H1 (cell line): ENCODE measurements at regions not wholly inside any gene's neighbourhood (a gene's known extent, or its start where the extent isn't known, plus 50 kb on each side); places are given as distances from the start of the nearest gene placed in this dataset.

Experiments used
- CTCF ChIA-PET: fragments of 300-600 bp; sonication (Branson Sonifier 250); formaldehyde crosslinking; loops from one replicate; lab custom pipeline; 2021; ENCODE audit not compliant: partially characterized antibody; lab: Charles Lee
- POLR2A ChIA-PET: fragments of 300-600 bp; sonication (Branson Sonifier 250); formaldehyde crosslinking; loops from one replicate; lab custom pipeline; 2021; ENCODE audit warnings: inconsistent platforms; ENCODE audit not compliant: partially characterized antibody; lab: Charles Lee
- DNase-seq, 2 experiments: peaks; one replicate each; pipeline versions ENCODE4 v3.0.0 to v3.0.0-alpha.2; 2010 to 2022; ENCODE audit warnings: low spot score in 2 of 2, low read depth in 1 of 2, mixed read lengths in 1 of 2
- FAIRE-seq: peaks from 2 replicates; lab custom pipeline; 2011; peaks lifted over from hg19 to GRCh38; lab: Jason Lieb, UNC
- H2AFZ ChIP-seq: 2 replicates; pipeline ENCODE4 v1.8.1; 2012; ENCODE audit warnings: low read length, inconsistent platforms
- H2AK5ac ChIP-seq: 2 replicates; pipeline ENCODE4 v1.6.1; 2013; ENCODE audit warnings: low read depth, low read length
- H2BK120ac ChIP-seq: replicated peaks from 2 replicates; pipeline ENCODE3; 2013; ENCODE audit warnings: low read depth, low read length, inconsistent platforms
- H2BK12ac ChIP-seq: 2 replicates; pipeline ENCODE4 v1.6.1; 2013; ENCODE audit warnings: low read depth, low read length
- H2BK15ac ChIP-seq: 2 replicates; pipeline ENCODE4 v1.6.1; 2013; ENCODE audit warnings: low read length
- H2BK20ac ChIP-seq: 2 replicates; pipeline ENCODE4 v1.6.1; 2013; ENCODE audit warnings: low read length
- H2BK5ac ChIP-seq: 2 replicates; pipeline ENCODE4 v1.6.1; 2013; ENCODE audit warnings: low read depth, low read length
- H3K14ac ChIP-seq: 2 replicates; pipeline ENCODE4 v1.6.1; 2013; ENCODE audit warnings: inconsistent platforms; ENCODE audit not compliant: insufficient read length
- H3K18ac ChIP-seq: 2 replicates; pipeline ENCODE4 v1.6.1; 2013; ENCODE audit warnings: low read length; ENCODE audit errors: extremely low read depth
- H3K23ac ChIP-seq: 2 replicates; pipeline ENCODE4 v1.6.1; 2013; ENCODE audit warnings: inconsistent platforms; ENCODE audit not compliant: insufficient read length
- H3K23me2 ChIP-seq: 2 replicates; pipeline ENCODE4 v1.6.1; 2013; ENCODE audit warnings: low read depth, low read length
- H3K27ac ChIP-seq: 2 replicates; pipeline ENCODE4 v1.6.1; 2011; ENCODE audit warnings: low read depth, low read length, inconsistent platforms
- H3K27me3 ChIP-seq, 4 experiments: replicated peaks in 1 of 4; 1 replicate in 1 of 4; 2 replicates in 3 of 4; pipeline versions ENCODE4 v1.6.1 to v1.8.1; 2011 to 2013; ENCODE audit warnings: low read length in 3 of 4, mild to moderate bottlenecking in 3 of 4, inconsistent platforms in 2 of 4, mixed read lengths in 2 of 4, moderate library complexity in 1 of 4; ENCODE audit not compliant: control insufficient read depth in 3 of 4, insufficient read depth in 3 of 4; ENCODE audit errors: extremely low read depth in 1 of 4
- H3K36me3 ChIP-seq, 4 experiments: 2 replicates each; pipeline versions ENCODE4 v1.6.1 to v1.8.1; 2011 to 2013; ENCODE audit warnings: mild to moderate bottlenecking in 4 of 4, low read length in 3 of 4, moderate library complexity in 2 of 4, control low read depth in 1 of 4, inconsistent platforms in 1 of 4; ENCODE audit not compliant: insufficient read depth in 4 of 4, control insufficient read depth in 2 of 4
- H3K4ac ChIP-seq: replicated peaks from 2 replicates; pipeline ENCODE3; 2013; ENCODE audit warnings: low read length, low read depth, mixed read lengths, inconsistent platforms; ENCODE audit not compliant: insufficient read length
- H3K4me1 ChIP-seq, 4 experiments: replicated peaks in 1 of 4; 1 replicate in 1 of 4; 2 replicates in 3 of 4; pipeline versions ENCODE4 v1.6.1 to v1.8.1; 2011 to 2013; ENCODE audit warnings: low read length in 3 of 4, inconsistent platforms in 2 of 4, mixed read lengths in 1 of 4; ENCODE audit not compliant: insufficient read depth in 4 of 4, control insufficient read depth in 3 of 4
- H3K4me2 ChIP-seq, 2 experiments: 2 replicates each; pipeline versions ENCODE4 v1.6.1 to v1.8.1; 2011 to 2013; ENCODE audit warnings: low read depth in 2 of 2, low read length in 2 of 2, control low read depth in 1 of 2, inconsistent platforms in 1 of 2, mild to moderate bottlenecking in 1 of 2; ENCODE audit not compliant: insufficient read depth in 1 of 2
- H3K4me3 ChIP-seq, 4 experiments: fragments of 200-600, 300-600 bp in 1 of 4; sonication (generic), shearing (Covaris generic), sonication (Bioruptor Twin) in 1 of 4; 2 replicates each; pipeline versions ENCODE4 v1.5.1 to v1.8.1; 2011 to 2016; ENCODE audit warnings: low read length in 4 of 4, low read depth in 3 of 4, control low read depth in 2 of 4, inconsistent platforms in 2 of 4, mild to moderate bottlenecking in 2 of 4, mixed read lengths in 1 of 4, moderate library complexity in 1 of 4; ENCODE audit not compliant: insufficient read depth in 2 of 4; ENCODE audit errors: extremely low read depth in 1 of 4
- H3K56ac ChIP-seq: replicated peaks from 2 replicates; pipeline ENCODE3; 2013; ENCODE audit warnings: low read depth, mild to moderate bottlenecking, mixed read lengths, low read length, inconsistent platforms; ENCODE audit not compliant: insufficient read length
- H3K79me1 ChIP-seq: 2 replicates; pipeline ENCODE4 v1.6.1; 2013; ENCODE audit warnings: low read depth, low read length, control low read depth
- H3K79me2 ChIP-seq, 2 experiments: 2 replicates each; pipeline versions ENCODE4 v1.6.1 to v1.8.1; 2012 to 2013; ENCODE audit warnings: low read length in 2 of 2, mild to moderate bottlenecking in 2 of 2, inconsistent platforms in 1 of 2; ENCODE audit not compliant: insufficient read depth in 2 of 2, control insufficient read depth in 1 of 2
- H3K9ac ChIP-seq, 4 experiments: replicated peaks in 1 of 4; 1 replicate in 1 of 4; 2 replicates in 3 of 4; pipeline versions ENCODE4 v1.6.1 to v1.8.1; 2011 to 2013; ENCODE audit warnings: low read depth in 3 of 4, low read length in 3 of 4, control low read depth in 2 of 4, mild to moderate bottlenecking in 2 of 4, moderate library complexity in 2 of 4, inconsistent platforms in 1 of 4; ENCODE audit errors: extremely low read depth in 1 of 4
- H3K9me3 ChIP-seq, 2 experiments: 2 replicates each; pipeline versions ENCODE4 v1.6.1 to v1.8.1; 2012 to 2013; ENCODE audit warnings: mild to moderate bottlenecking in 2 of 2, moderate library complexity in 2 of 2, control low read depth in 1 of 2, inconsistent platforms in 1 of 2, low read depth in 1 of 2, low read length in 1 of 2, mixed read lengths in 1 of 2; ENCODE audit not compliant: insufficient read depth in 2 of 2
- H4K20me1 ChIP-seq, 2 experiments: replicated peaks in 1 of 2; 2 replicates each; pipeline versions ENCODE3 to v1.8.1; 2011 to 2013; ENCODE audit warnings: inconsistent platforms in 2 of 2, low read length in 2 of 2, mild to moderate bottlenecking in 1 of 2; ENCODE audit not compliant: insufficient read depth in 2 of 2, control insufficient read depth in 1 of 2
- H4K5ac ChIP-seq: 2 replicates; pipeline ENCODE4 v1.6.1; 2013; ENCODE audit warnings: low read length, low read depth, mixed read lengths, inconsistent platforms; ENCODE audit not compliant: insufficient read length
- H4K8ac ChIP-seq: 2 replicates; pipeline ENCODE4 v1.8.0; 2013; ENCODE audit warnings: mild to moderate bottlenecking, moderate library complexity, low read length, inconsistent platforms; ENCODE audit not compliant: insufficient read depth; ENCODE audit errors: extremely low read depth
- H4K91ac ChIP-seq: replicated peaks from 2 replicates; pipeline ENCODE3; 2013; ENCODE audit warnings: low read length, mixed read lengths, inconsistent platforms; ENCODE audit not compliant: insufficient read length
- BACH1 ChIP-seq: IDR thresholded peaks from 2 replicates; pipeline ENCODE4 v1.6.1; 2012; ENCODE audit warnings: low read length, improper control_type of control experiment
- CHD1 ChIP-seq: IDR thresholded peaks from 2 replicates; pipeline ENCODE4 v1.6.1; 2012; ENCODE audit warnings: low read depth, low read length, improper control_type of control experiment
- CHD2 ChIP-seq: IDR thresholded peaks from 2 replicates; pipeline ENCODE4 v1.6.1; 2012; ENCODE audit warnings: low read length, improper control_type of control experiment
- CREB1 ChIP-seq: IDR thresholded peaks from 2 replicates; pipeline ENCODE4 v1.6.1; 2012; ENCODE audit warnings: inconsistent platforms
- CTBP2 ChIP-seq: IDR thresholded peaks from 2 replicates; pipeline ENCODE4 v1.7.0; 2011; ENCODE audit warnings: borderline replicate concordance, mild to moderate bottlenecking, moderate library complexity, mixed read lengths, low read length; ENCODE audit not compliant: insufficient read depth, insufficient read length
- EP300 ChIP-seq, 2 experiments: IDR thresholded peaks; 1 replicate in 1 of 2; 2 replicates in 1 of 2; pipeline ENCODE4 v1.6.1; 2011 to 2012; ENCODE audit warnings: low read depth in 2 of 2, low read length in 2 of 2, mild to moderate bottlenecking in 2 of 2, borderline replicate concordance in 1 of 2, inconsistent platforms in 1 of 2, moderate library complexity in 1 of 2
- GTF2F1 ChIP-seq: IDR thresholded peaks from 2 replicates; pipeline ENCODE4 v1.6.1; 2012; ENCODE audit warnings: low read depth, low read length, improper control_type of control experiment, borderline replicate concordance
- HDAC2 ChIP-seq, 2 experiments: fragments of 300-600 bp in 1 of 2; sonication (generic) in 1 of 2; IDR thresholded peaks; 2 replicates each; pipeline ENCODE4 v1.6.1; 2011 to 2012; ENCODE audit warnings: low read depth in 2 of 2, low read length in 2 of 2, mild to moderate bottlenecking in 2 of 2, moderate library complexity in 2 of 2, borderline replicate concordance in 1 of 2, inconsistent platforms in 1 of 2
- KDM5A ChIP-seq: fragments of 200-600 bp; IDR thresholded peaks from 2 replicates; pipeline ENCODE4 v1.7.1; 2012; ENCODE audit warnings: mild to moderate bottlenecking, low read length, inconsistent platforms, mixed read lengths
- POLR2A ChIP-seq, 2 experiments: IDR thresholded peaks; 1 replicate in 1 of 2; 2 replicates in 1 of 2; pipeline ENCODE4 v1.6.1; 2011; ENCODE audit warnings: low read depth in 2 of 2, low read length in 2 of 2, mild to moderate bottlenecking in 2 of 2; ENCODE audit errors: control extremely low read depth in 1 of 2
- RBBP5 ChIP-seq: IDR thresholded peaks from 2 replicates; pipeline ENCODE4 v1.7.1; 2012; ENCODE audit warnings: low read depth, mild to moderate bottlenecking, inconsistent platforms, low read length, moderate library complexity, borderline replicate concordance
- RNF2 ChIP-seq: fragments of 200-900, 300-1000 bp; sonication (generic); IDR thresholded peaks from 2 replicates; pipeline ENCODE4 v1.7.1; 2016; ENCODE audit warnings: borderline replicate concordance, low read depth, mild to moderate bottlenecking, antibody characterized with exemption, low read length; ENCODE audit not compliant: poor library complexity, severe bottlenecking; ENCODE audit errors: missing control alignments
- RXRA ChIP-seq: IDR thresholded peaks from 2 replicates; pipeline ENCODE4 v1.6.1; 2011; ENCODE audit warnings: low read depth, mild to moderate bottlenecking, low read length, moderate library complexity; ENCODE audit not compliant: insufficient read depth
- SP1 ChIP-seq: IDR thresholded peaks from 2 replicates; pipeline ENCODE4 v1.6.1; 2011; ENCODE audit warnings: low read depth, low read length
- TBP ChIP-seq: IDR thresholded peaks from 2 replicates; pipeline ENCODE4 v1.6.1; 2011; ENCODE audit warnings: low read depth, low read length, improper control_type of control experiment
- YY1 ChIP-seq: IDR thresholded peaks from 2 replicates; pipeline ENCODE4 v1.6.1; 2011; ENCODE audit warnings: low read depth, mild to moderate bottlenecking, low read length
- ZNF274 ChIP-seq: IDR thresholded peaks from 2 replicates; pipeline ENCODE4 v1.7.0; 2012; ENCODE audit warnings: low read length, borderline replicate concordance; ENCODE audit errors: extremely low read depth

DNA sequence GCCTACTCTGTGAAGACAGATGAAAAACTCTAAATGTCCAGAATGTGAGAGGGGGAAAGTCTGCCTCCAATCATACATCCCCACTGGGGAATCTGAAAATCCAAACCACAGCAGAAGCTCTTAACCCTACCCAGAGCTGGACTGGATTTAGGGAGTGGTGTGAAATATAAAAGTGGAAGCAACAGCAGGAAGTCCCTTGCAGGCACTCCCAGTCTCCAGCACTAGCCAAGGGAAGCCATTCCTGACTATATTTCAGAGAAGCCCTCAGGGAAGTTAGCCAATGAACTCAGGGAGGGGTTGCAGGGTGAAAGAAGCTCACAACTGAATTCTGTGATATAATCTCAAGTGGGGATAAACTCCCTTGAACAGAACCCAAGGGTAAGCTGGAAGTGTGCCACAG lies 51.5 kb downstream of the CRPPA start:
- H2BK5ac ChIP-seq, result no peak overlapping the region
- H2BK12ac ChIP-seq, result no peak overlapping the region
- H3K18ac ChIP-seq, result no peak overlapping the region
- ChIA-PET POLR2A (no interaction called here), CTCF (interaction anchor here (1.0 kb wide), 1 partner anchor 195 kb away, joined by 3 read pairs; no protein-coding TSS in a partner anchor)
- no peaks in the 10 kb centered on the region for H3K79me2 ChIP-seq
- H3K79me1 ChIP-seq, result no peaks in the 10 kb centered on the region
- no peaks in the 10 kb centered on the region for H3K9me3 ChIP-seq
- H2BK20ac ChIP-seq, result no peak overlapping the region
- H4K20me1 ChIP-seq, result no peaks in the 10 kb centered on the region
- H4K91ac ChIP-seq, result no peak overlapping the region
- H2BK120ac ChIP-seq, result no peak overlapping the region
- no peak overlapping the region for H2AFZ ChIP-seq
- H3K23me2 ChIP-seq, result no peaks in the 10 kb centered on the region
- no peak overlapping the region for H3K4me2 ChIP-seq
- no peak for DNase-seq
- no peak overlapping the region for H2AK5ac ChIP-seq
- H4K5ac ChIP-seq, result no peak overlapping the region
- no peak overlapping the region for H4K8ac ChIP-seq
- H3K4me1 ChIP-seq, result no peaks in the 10 kb centered on the region
- H3K23ac ChIP-seq, result no peak overlapping the region
- H3K14ac ChIP-seq, result no peak overlapping the region
- no peak overlapping the region for H3K56ac ChIP-seq
- H3K9ac ChIP-seq, result no peak overlapping the region
- FAIRE-seq, result no peak
- no peak overlapping the region for H2BK15ac ChIP-seq
- H3K4ac ChIP-seq, result no peak overlapping the region
- H3K36me3 ChIP-seq, result no peaks in the 10 kb centered on the region
- no peak overlapping the region for H3K4me3 ChIP-seq
- no peaks in the 10 kb centered on the region for H3K27me3 ChIP-seq
- H3K27ac ChIP-seq, result no peak overlapping the region
- TF ChIP-seq SP1 (no peak), BACH1 (no peak), CREB1 (no peak), KDM5A (no peak), POLR2A (IDR thresholded peaks at IDR 0.05; ENCODE audit: control extremely low read depth in 1 of 2, low read depth in 2 of 2, low read length in 2 of 2) (no peak), CHD2 (no peak), GTF2F1 (no peak), CTBP2 (no peak), RBBP5 (no peak), RNF2 (no peak), TBP (no peak), ZNF274 (no peak), CHD1 (no peak), RXRA (no peak), EP300 (IDR thresholded peaks at IDR 0.05; ENCODE audit: borderline replicate concordance in 1 of 2, low read depth in 2 of 2, low read length in 2 of 2) (no peak), YY1 (no peak), HDAC2 (IDR thresholded peaks at IDR 0.05; ENCODE audit: borderline replicate concordance in 1 of 2, low read depth in 2 of 2, low read length in 2 of 2) (no peak)
